DMS153 treated with DMSO at 0.1 percent for 48 hours (cell line): ENCODE measurements at regions not wholly inside any gene's neighbourhood (a gene's known extent, or its start where the extent isn't known, plus 50 kb on each side); places are given as distances from the start of the nearest gene placed in this dataset.
"Not testable (repeated sequence)": the region's sequence is repeated elsewhere in the genome, so short reads cannot be mapped to it uniquely, and the experiment has no call there.

Experiments
- DNase-seq: peaks from one replicate; lab custom pipeline; 2025; ENCODE audit not compliant: unreplicated experiment; lab: John Stamatoyannopoulos, UW

DNA sequence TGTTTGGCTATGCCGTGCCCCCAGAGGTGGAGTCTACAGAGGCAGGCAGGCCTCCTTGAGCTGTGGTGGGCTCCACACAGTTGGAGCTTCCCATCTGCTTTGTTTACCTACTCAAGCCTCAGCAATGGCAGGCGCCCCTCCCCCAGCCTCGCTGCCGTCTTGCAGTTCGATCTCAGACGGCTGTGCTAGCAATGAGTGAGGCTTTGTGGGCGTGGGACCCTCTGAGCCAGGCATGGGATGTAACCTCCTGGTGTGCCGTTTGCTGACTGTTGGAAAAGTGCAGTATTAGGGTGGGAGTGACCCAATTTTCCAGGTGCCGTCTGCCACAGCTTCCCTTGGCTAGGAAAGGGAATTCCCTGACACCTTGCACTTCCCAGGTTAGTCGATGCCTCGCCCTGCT is 652.8 kb upstream of the EEF2KMT start:
- DNase-seq, result not testable (repeated sequence)

DNA sequence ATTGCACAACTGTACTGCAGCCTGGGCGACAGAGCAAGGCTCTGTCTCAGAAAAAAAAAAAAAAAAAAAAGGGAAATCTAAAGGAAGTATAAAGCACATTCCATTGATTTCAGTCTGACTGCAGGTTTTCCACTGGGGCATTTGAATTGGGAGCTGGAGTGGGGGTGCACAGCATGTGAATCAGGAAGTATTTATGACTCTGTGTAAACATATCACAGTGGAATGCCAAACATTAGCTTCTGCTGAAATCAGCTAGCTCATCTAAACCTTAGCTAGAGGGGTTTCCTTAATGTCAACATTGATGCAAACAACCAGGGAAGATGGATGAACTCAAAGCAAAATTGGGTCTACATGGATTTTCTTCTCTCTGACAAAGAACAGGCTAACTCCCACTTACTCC is 641.0 kb upstream of the EEF2KMT start:
- DNase-seq, result no peak

DNA sequence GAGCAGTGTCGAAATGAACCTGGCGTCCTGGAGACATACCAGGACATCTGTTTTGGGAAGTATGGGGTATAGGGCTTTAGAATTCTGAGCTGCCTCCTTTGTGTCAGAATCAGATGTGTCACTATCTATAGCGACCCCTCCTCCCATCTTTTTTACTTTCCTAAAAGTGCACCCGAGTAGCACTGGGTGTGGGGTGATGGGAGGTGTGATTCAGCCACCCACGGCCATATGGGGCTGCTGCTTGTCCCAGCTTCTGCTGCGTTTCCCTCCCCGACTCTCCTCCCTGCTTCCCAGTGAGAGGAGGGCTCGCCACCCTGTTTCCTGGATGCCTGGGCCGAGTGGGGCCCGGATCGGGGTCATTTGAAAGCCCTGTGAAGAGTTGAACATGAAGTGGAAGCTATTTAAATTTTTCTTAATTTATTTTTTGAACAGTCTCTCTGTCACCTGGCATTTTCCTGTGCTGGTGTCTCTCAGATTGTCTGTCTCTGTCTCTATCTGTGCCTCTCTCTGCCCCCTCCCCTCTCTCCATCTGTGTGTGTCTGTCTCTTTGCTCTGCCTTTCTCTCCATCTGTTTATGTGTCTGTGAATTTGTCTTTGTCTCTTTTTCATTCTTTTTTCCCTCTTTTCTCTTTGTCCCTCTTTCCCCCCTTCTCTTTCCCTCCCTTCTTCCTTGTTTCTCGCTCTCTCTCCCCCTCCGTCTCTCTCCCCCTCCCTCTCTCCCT is 638.8 kb upstream of the EEF2KMT start:
- DNase-seq, result no peak

DNA sequence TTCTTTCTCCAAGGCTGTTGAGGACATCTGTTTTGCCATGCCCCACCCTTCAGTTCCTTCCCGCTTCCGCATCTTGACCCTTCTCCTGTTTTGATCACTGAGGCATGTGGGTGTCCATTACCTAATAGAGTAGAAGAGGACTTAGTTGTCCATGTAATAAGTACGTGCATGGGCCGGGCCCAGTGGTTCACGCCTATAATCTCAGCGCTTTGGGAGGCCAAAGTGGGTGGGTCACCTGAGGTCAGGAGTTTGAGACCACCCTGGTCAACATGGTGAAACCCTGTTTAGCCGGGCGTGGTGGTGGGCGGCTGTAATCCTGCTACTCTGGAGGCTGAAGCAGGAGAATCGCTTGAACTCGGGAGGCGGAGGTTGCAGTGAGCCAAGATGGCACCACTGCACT is 637.8 kb upstream of the EEF2KMT start:
- DNase-seq, result no peak

DNA sequence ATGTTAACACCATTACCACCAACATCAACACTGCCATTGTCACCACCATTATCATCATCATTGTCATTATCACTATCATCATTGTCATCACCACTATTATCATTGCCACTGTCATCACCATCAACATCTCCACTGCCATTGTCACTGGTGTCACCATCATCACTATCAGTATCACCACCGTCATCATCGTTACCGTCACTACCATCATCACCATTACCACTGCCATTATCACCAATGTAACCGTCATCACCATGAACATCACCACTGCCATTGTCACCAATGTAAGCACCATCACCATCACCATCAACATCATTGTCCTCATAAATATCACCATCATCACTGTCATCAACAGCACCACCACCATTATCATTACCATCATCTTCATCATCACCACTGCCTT is 633.2 kb upstream of the EEF2KMT start:
- no peak for DNase-seq

DNA sequence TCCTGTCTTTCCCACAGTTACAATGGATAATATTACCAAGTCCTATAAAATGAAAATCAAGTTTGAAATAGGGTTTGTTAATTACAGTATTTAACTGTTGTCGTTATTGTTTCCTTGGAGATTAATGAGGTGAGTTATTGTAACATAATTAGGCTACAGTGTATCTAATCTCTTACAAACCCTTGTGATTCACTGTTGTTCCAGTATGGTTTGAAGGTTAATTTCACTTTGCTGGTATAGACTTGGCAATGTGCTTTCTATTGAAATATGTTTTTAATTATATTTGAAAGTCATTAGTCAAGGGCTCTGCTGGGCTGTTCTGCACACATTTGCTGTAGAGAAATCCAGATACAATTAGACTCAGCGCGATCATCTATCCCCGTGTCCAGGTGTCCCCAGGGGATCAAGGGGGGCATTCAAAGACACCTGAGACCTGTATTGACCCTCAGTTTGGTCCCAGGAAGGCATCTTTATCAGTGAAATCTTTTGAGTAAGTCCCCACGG is 624.6 kb upstream of the EEF2KMT start:
- DNase-seq, result no peak

DNA sequence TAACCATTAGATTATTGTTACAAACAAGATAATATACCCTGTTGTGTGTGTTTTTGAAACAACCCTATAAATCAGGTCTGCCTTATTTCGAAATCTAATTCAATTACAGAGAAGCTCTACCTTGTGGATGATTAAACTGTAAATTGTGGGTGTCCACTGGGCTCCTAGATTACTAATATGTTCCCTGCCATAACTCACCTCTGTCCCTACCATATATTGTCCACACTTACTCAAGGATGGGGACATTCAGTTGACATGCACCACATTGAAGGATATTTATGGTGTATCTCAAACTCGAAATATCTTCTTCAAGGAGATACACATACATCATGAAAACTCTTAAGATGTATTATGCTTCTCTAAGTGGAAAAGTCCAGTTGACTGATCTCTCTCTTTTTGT is 617.6 kb upstream of the EEF2KMT start:
- DNase-seq, result no peak

DNA sequence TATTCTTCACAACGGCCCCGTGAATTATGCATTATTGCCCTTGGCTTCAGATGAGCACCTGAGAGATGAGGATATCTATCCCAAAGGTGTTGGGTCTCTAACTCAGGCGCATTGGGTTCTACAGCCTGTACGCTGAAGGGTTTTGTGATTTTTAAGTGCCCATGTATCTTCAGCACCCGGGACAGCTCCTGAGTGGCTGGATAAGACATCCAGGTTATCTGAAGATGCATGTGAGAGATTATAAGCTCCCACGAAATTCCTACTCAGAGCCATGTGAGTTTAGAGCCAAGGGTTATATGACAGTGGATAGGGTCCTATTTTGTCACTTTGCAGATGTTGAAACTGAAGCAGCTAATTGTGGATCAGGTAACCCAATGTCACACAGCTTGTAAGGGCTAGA is 612.3 kb upstream of the EEF2KMT start:
- DNase-seq, result no peak

DNA sequence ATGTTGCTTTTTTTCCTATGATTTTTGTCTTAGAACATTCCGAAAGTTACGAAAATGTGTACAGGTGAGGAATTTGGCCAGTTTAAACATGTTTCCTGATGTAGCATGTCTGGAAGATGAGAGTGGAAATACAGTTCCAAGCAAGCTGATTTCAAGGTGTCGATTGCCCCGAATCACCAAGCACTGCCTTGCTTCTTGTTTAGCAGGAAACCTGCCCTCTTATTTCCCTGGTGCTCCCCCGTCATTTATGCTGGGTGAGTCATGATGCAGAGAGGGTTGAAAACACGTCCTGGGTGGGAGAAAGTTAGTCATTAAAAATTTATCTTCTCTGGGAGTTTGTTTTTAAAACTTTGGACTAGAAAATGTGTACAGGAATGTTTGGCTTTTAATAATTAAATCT is 608.6 kb upstream of the EEF2KMT start:
- no peak for DNase-seq

DNA sequence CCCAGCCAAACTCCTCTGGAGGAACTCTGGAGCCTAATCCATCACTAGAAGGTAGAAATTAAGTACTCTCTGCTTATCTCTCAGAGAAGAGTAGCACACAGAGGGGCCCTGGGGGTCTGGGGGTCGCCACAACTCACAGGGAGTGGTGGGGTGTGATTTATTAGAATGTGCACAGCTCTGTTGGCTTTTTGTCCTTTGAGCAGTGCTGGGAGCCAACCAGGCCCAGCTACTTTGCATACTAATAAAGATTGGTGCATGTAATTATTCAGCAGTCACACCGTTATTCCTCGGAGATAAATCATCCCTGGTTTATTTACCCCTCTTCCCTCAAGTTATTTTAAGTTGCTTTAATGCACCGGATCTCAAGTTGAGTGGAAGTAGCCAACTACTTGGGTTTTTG is 606.7 kb upstream of the EEF2KMT start:
- DNase-seq, result no peak

DNA sequence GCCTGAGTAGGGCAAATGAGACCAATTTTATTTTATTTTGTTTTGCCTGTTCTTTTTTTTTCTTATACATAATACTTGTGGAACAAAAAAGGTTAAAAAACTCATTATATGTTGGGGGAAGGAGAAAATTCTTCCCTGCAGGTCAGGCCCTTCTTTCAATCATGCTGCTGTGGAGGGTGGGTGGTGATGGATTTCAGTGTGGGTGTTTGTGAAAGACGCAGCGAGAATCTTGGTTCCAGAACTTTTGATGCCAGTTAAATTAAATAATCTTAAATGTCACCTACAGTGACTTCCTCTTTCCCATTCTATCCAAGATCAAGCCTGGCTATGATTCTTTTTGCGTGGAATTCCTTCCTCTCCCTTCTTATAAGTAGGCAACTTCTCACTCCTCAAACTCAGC is 595.8 kb upstream of the EEF2KMT start:
- no peak for DNase-seq

DNA sequence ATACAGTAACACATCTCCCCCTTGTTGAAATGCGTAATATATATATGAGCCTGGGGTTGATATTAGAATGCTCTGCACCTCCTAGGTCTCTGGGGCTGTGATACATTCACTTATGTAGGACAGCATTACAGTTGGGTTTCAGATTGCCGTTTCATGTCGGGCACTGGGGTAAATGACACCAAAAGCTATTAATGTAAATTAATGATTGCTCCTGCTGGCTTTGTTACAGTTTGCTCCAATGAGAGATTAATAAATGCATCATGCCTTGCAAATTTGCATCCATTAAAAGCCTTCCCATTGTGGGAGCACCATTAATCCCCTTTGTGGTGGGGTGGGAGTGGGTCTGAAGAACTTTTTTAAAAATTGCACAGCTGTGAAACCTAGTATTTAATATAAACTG is 584.4 kb upstream of the EEF2KMT start:
- DNase-seq, result no peak

DNA sequence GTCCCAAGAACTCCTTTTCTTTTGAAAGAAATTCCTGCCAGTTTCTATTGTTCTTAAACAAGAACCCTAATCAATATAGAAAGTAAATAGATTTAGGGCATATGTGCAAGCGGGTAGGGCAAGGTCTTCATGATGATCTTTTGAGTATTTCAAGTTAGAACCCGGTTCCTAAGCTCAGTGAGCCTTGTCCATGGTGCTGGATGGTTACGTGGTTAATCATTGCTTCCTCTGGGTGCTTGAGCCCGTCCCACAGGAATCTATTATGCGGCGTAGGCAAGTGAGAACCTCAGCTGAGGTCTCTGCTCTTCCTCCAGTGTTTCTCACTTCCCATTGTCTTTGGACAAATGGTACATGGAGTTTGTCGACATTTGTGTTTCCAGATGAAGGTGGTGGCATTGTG is 580.8 kb upstream of the EEF2KMT start:
- DNase-seq, result no peak

DNA sequence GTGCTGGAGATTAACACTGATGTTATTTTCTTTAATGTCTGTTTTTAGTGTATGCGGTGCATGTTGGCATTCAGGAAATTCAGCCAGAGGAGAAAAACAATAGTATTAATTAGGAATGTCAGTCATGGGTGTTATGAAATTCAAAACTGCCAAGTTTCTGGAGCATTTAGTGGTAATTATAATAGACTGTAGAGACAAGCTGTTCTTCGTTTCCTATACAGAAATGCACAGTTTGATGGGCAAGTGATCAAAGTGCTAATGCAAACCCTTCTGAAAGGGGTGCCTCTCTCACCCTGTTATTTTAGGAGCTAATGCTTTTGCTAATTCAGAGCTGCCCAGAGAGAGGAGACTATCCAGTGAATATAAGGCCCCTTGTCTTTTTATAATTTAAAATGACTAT is 573.8 kb upstream of the EEF2KMT start:
- no peak for DNase-seq

DNA sequence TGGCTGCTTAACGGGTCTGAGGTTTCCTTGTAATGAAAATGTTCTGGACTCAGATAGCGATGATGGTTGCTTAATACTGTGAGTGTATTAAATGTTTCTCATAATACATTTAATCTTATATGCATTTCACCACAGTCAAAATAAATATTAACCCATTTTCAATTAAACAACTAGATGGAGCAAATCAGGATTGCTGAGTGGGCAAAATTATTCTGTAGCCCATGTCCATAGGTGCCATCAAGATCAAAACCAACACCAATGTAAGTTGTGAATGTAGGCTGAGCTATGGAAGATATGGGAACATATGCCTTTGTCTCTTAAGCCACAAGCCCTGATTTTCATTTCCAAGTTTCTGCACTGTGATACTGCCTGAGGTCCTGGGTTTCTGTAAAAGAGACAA is 572.6 kb upstream of the EEF2KMT start:
- no peak for DNase-seq

DNA sequence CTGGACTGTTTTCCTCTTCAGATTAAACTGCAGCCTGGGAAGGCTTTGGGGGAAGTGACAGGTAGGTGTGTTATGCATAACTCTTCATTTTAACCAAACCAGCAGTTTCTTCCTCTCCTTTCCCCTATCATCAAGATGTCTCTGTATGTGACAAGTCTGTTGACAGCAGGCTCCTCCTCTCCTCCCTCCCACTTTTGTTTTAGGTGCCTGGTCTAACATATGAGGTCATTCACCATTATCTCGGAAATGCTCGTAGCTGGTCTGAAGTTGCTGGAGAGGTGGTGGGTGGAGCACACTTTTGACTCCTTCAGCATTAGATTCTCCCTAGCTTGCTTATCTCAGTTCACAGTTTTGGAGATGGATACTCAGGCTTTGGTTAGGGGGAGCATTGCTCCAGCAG is 571.0 kb upstream of the EEF2KMT start:
- no peak for DNase-seq

DNA sequence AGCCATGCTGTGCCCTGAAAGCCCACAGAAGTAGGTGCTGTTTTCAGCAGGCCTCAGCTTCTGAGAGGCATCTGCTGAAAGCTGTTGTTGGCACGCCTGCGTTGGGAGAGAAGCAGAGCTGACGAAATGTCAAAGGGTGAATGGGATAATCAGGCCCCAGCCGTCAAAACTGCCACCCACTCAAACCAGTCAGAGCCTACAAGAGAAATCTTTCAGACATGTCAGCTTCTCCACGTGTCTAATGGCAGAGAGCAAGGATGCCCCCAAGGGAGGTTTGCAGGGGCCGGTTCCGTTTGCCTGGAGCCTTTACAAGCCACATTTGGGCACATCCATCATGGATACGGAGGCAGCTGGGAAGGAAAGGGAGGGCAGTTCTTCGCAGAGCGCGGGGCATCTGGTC is 568.2 kb upstream of the EEF2KMT start:
- DNase-seq, result no peak

DNA sequence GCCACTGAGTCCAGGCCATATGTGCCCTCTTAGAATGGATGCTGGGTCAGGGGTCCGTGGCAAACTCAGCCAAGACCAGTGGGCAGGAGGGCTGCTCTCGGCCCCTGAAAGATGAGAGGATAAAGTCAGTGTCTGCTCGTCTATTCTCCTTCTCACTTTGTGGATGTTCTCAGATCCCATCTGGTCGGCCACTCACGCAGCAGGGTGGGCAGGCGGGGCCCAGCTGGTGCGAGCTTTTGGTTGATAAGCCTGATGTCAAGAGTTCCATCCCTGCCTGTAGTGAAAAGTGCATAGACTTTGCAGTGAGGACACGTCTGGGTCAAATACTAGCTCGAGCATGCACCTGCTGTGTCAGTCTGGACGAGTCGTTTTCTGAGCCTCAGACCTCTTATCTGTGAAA is 556.2 kb upstream of the EEF2KMT start:
- DNase-seq, result no peak

DNA sequence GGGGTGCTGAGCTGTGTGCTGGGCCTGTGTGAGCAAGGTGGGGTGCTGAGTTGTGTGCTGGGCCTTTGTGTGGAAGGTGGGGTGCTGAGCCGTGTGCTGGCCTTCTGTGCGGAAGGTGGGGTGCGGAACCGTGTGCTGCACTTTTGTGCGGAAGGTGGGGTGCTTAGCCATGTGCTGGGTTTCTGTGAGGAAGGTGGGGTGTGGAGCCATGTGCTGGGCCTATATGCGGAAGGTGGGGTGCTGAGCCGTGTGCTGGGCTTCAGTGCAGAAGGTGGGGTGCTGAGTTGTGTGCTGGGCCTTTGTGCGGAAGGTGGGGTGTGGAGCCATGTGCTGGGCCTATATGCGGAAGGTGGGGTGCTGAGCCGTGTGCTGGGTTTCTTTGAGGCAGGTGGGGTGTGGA is 555.4 kb upstream of the EEF2KMT start:
- no peak for DNase-seq

DNA sequence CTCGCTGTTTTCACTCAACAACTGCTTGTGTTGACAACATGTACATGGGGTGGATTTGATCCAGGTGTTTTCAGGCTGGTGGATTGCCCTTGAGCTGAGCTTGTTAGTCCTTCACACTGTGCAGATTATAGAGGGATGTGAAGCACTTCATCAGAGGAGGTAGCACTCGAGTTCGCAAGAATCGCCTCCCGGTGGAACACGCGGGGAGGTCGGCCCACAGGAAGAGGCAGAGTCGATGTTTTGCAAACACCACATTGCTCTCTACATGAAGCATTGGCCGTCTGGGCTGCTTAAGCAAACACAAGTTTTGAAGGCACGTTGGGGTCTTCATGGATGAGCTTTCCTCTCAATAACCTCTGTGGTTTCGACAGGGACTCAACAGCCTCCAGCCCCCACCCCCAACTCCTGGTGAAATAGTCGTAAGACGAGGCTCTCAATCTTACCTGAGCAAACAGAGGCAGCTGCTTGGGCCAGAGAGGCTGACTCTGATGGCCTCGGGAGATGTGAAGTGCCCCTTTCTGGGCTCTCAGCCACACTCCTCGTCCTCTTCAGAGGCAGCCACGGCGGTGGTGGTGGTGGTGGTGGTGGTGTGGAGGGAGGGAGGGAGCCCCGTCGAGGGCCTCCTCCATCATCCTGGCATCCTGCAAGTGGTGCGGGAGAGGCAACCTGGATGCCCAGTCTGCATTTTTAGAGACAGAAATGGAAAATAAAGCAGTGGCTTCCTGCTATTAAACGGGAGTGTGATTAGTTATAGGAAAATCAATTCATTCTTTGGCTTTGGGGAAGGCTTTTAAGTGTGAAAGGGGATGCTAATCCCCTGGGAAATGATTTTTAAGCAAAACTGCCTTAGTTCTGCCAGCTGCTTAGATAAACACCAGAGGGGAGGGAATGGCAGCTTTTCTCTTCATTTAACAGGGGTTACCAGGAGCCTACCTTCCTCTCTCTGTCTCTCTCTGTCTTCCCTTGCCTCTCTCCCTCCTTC is 552.5 kb upstream of the EEF2KMT start:
- DNase-seq, result peak; percentile 73

DNA sequence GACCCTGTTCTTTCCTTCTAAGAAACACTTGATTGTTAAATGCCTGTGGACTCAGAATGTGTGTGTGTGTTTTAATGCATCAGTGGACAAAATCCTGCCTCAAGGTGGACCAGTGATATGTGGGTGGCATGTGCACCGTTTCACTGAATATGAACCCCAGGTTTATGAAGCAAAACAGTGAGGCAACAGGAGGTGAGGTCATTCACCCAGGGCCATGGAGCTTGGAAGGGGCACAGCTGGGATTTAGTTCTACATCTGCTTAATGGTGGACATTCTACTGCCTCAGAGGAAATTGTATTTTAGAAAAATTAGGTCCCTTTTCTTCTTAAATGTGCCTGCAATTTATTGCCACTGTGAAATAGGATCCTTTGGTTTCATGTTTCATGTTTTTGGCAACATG is 549.5 kb upstream of the EEF2KMT start:
- DNase-seq, result no peak

DNA sequence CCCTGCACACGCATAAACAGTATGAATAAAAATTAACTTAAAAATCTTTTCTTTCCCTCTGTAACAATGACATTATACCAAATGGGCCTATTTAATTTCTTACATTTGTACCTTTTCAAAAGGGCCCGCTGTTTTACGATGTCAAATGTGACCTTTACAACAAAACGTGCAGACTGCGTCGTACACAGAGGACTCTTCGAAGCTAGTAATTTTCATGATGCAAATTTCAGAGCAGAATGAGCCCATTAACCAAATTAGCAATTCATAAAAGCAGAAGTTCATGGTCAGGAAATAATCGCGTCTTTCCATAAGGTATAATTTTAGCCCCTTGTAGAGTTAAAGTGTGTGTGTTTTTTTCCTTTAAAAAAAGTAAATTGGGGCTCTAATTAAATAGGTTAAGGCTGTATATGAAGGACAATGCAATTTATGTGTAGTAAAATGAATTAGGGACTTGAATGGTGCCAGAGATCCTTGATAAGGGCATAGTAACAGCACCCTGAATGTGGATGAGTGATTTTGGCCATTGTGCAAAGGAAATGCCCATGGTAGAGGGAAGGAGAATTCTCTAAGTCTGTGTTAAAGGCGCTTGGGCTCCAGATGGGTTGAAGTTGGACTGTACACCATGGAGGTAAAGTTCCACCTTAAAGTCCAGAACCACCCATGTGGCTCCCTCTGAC is 546.4 kb upstream of the EEF2KMT start:
- DNase-seq, result no peak
